GM12878 (cell line): ENCODE measurements at regions not wholly inside any gene's neighbourhood (a gene's known extent, or its start where the extent isn't known, plus 50 kb on each side); places are given as distances from the start of the nearest gene placed in this dataset.

Experiments
- ATAC-seq: fragments of 200-7000 bp; cut with Tn5 transposase; 3 replicates; pipeline ENCODE4 v1.9.1; 2020; ENCODE audit warnings: mild to moderate bottlenecking, moderate library complexity
- BruUV-seq: library from RNA; stranded (reverse); fragments of 400-500 nt; replicated peaks from 2 replicates; lab custom pipeline; 2021; lab: Mats Ljungman, UMichigan
- CTCF ChIA-PET: fragments of 300-600 bp; sonication (Branson Sonifier 250); formaldehyde crosslinking; extraction: SDS; loops from one replicate; lab custom pipeline; 2021; ENCODE audit warnings: inconsistent platforms; lab: Yijun Ruan, JAX
- POLR2A ChIA-PET: fragments of 350-600 bp; formaldehyde crosslinking; extraction: SDS; loops from one replicate; lab custom pipeline; 2021; ENCODE audit warnings: inconsistent platforms; lab: Charles Lee
- RAD21 ChIA-PET: fragments of 300-600 bp; sonication (Branson Sonifier 250); formaldehyde crosslinking; loops from one replicate; lab custom pipeline; 2023; ENCODE audit warnings: antibody characterized with exemption; ENCODE audit not compliant: unreplicated experiment; lab: Charles Lee
- SMC1A ChIA-PET: fragments of 300-600 bp; sonication (Branson Sonifier 250); formaldehyde crosslinking; loops from one replicate; lab custom pipeline; 2023; ENCODE audit not compliant: unreplicated experiment, uncharacterized antibody; lab: Charles Lee
- DNase-seq: peaks from one replicate; pipeline ENCODE4 v3.0.0-alpha.2; 2011; ENCODE audit warnings: low read depth, low spot score
- FAIRE-seq: peaks from 3 replicates; lab custom pipeline; 2011; peaks lifted over from hg19 to GRCh38; lab: Jason Lieb, UNC
- H2AFZ ChIP-seq: 2 replicates; pipeline ENCODE4 v1.6.0; 2011; ENCODE audit warnings: low read depth, low read length, control low read depth; ENCODE audit not compliant: control insufficient read depth
- H3K27ac ChIP-seq: 2 replicates; pipeline ENCODE4 v1.5.1; 2011; ENCODE audit warnings: control low read depth; ENCODE audit not compliant: control insufficient read depth, insufficient read depth
- H3K27me3 ChIP-seq, 2 experiments: replicated peaks in 1 of 2; 2 replicates each; pipeline versions ENCODE4 v1.6.0 to v1.6.1; 2011; ENCODE audit warnings: low read length in 1 of 2; ENCODE audit not compliant: control insufficient read depth in 2 of 2, insufficient read depth in 2 of 2
- H3K36me3 ChIP-seq, 2 experiments: 2 replicates each; pipeline ENCODE4 v1.5.1; 2011; ENCODE audit warnings: low read length in 1 of 2; ENCODE audit not compliant: control insufficient read depth in 2 of 2, insufficient read depth in 2 of 2
- H3K4me1 ChIP-seq: 2 replicates; pipeline ENCODE4 v1.6.1; 2011; ENCODE audit warnings: mild to moderate bottlenecking, low read length, moderate library complexity, mixed read lengths; ENCODE audit not compliant: control insufficient read depth, insufficient read depth
- H3K4me2 ChIP-seq: 2 replicates; pipeline ENCODE4 v1.6.0; 2011; ENCODE audit warnings: control low read depth; ENCODE audit not compliant: control insufficient read depth, insufficient read depth
- H3K4me3 ChIP-seq: fragments of 200-600 bp; sonication (generic); 2 replicates; pipeline ENCODE4 v1.5.1; 2016
- H3K79me2 ChIP-seq: 2 replicates; pipeline ENCODE4 v1.6.0; 2011; ENCODE audit warnings: low read length; ENCODE audit not compliant: control insufficient read depth, insufficient read depth
- H3K9ac ChIP-seq: 2 replicates; pipeline ENCODE4 v1.8.0; 2011; ENCODE audit warnings: low read length, control low read depth, mixed read lengths; ENCODE audit not compliant: control insufficient read depth, insufficient read depth
- H3K9me3 ChIP-seq: replicated peaks from 3 replicates; pipeline ENCODE4 v1.5.1; 2011; ENCODE audit warnings: mild to moderate bottlenecking, low read length; ENCODE audit not compliant: control insufficient read depth, insufficient read depth
- H4K20me1 ChIP-seq: 2 replicates; pipeline ENCODE4 v1.6.0; 2011; ENCODE audit not compliant: control insufficient read depth, insufficient read depth
- FOS ChIP-seq: IDR thresholded peaks from 3 replicates; pipeline ENCODE4 v1.6.1; 2011; ENCODE audit warnings: borderline replicate concordance; ENCODE audit not compliant: insufficient read length; ENCODE audit errors: extremely low read depth
- GABPA ChIP-seq: IDR thresholded peaks from 2 replicates; pipeline ENCODE4 v1.6.1; 2014; ENCODE audit warnings: antibody characterized with exemption, low read depth, mild to moderate bottlenecking, inconsistent platforms
- JUND ChIP-seq: IDR thresholded peaks from 2 replicates; pipeline ENCODE4 v1.6.1; 2012; ENCODE audit warnings: low read depth, mild to moderate bottlenecking, low read length, improper control_type of control experiment, moderate library complexity
- PKNOX1 ChIP-seq: fragments of 450-650 bp; IDR thresholded peaks from 2 replicates; pipeline ENCODE4 v1.6.1; 2016; ENCODE audit warnings: mild to moderate bottlenecking
- RUNX3 ChIP-seq: IDR thresholded peaks from 2 replicates; pipeline ENCODE4 v1.6.1; 2012; ENCODE audit warnings: low read length, inconsistent platforms
- TCF12 ChIP-seq: IDR thresholded peaks from 2 replicates; pipeline ENCODE4 v1.6.1; 2011; ENCODE audit warnings: low read depth, mild to moderate bottlenecking, low read length
- ZNF384 ChIP-seq: IDR thresholded peaks from 2 replicates; pipeline ENCODE4 v1.6.1; 2012; ENCODE audit warnings: low read depth, mild to moderate bottlenecking, low read length, improper control_type of control experiment, borderline replicate concordance
- WGBS: methylation state at CpG from one replicate; pipeline ENCODE4 v1.1.6; 2016; ENCODE audit warnings: low lambda C conversion rate; ENCODE audit not compliant: insufficient replicate concordance, insufficient coverage; ENCODE audit errors: missing lambda C conversion rate; 5-methylcytosine and 5-hydroxymethylcytosine counted together
- in situ Hi-C: fragments of 300-500 bp; cut with MboI; formaldehyde crosslinking; loops from 9 replicates; pipeline ENCODE4 v1.14.3; 2018; ENCODE audit warnings: mixed read lengths
- intact Hi-C: fragments of 100-400 bp; cut with micrococcal nuclease; formaldehyde crosslinking; loops from one replicate; pipeline ENCODE4 v1.14.2; 2022; ENCODE audit not compliant: unreplicated experiment
- TF ChIP-seq, protein P1 (sequence below): IDR thresholded peaks from 2 replicates; pipeline ENCODE4 v1.6.1; 2012; ENCODE audit warnings: low read depth, low read length, improper control_type of control experiment
- TF ChIP-seq, protein P2 (sequence below): fragments of 450-650 bp; IDR thresholded peaks from 2 replicates; pipeline ENCODE4 v1.6.1; 2017; ENCODE audit warnings: antibody characterized with exemption, mild to moderate bottlenecking, moderate library complexity
- TF ChIP-seq, protein P3 (sequence below): fragments of 450-650 bp; IDR thresholded peaks from 2 replicates; pipeline ENCODE4 v1.6.1; 2018; ENCODE audit warnings: borderline replicate concordance, mild to moderate bottlenecking; ENCODE audit not compliant: partially characterized antibody

GRCh38 chr18:46298511-46298910 is 194.3 kb downstream of the HAUS1 start (continued):
- TF ChIP-seq, protein P1, sequence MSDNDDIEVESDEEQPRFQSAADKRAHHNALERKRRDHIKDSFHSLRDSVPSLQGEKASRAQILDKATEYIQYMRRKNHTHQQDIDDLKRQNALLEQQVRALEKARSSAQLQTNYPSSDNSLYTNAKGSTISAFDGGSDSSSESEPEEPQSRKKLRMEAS = no peak
- TF ChIP-seq GABPA = no peak
- TF ChIP-seq FOS = no peak
- no peak for TF ChIP-seq TCF12
- no peak for TF ChIP-seq RUNX3

DNA sequence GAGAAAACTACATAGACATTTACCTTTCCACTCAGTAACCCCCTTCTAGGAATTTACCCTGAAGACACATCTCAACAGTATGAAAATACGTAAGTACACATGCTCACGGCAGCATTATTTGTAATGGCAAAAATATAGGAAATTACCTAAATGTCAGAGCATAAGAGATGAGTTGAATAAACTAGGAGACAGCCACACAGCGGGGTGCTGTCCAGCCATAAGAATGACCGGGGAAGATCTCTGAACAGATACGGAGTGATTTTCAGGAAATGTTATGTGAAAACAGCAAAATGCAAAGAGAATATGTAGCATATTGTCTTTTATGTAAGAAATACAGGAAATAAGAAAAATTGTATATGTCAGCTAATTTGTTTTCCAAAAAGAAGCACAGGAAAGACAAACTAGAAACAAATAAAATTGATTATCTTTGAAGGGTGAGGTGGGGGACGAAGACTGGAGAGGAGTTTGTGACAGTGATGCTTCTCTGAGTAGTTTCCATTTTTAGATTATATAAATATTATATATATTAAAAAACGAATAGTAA is 195.4 kb downstream of the HAUS1 start:
- 41% methylated on average over 7 of the region's 7 CpGs for WGBS
- no peaks in the 10 kb centered on the region for H3K9me3 ChIP-seq
- H3K27me3 ChIP-seq = peaks cover 0 to 1% of the 10 kb centered on the region in 2 experiments; a peak in 1 of 4 replicates
- no peak overlapping the region for H2AFZ ChIP-seq
- intact Hi-C loops (no loop called here), in situ Hi-C loops (no loop called here)
- no peaks in the 10 kb centered on the region for H3K36me3 ChIP-seq
- DNase-seq (no peak), ATAC-seq (no peak), FAIRE-seq (no peak)
- ChIA-PET RAD21 (no interaction called here), SMC1A (interaction anchor here (0.5 kb wide), 1 partner anchor 274 kb away, joined by 3 read pairs; no protein-coding TSS in a partner anchor), CTCF (interaction anchor here (1.0 kb wide), 1 partner anchor 19 kb away, joined by 3 read pairs; no protein-coding TSS in a partner anchor), POLR2A (no interaction called here)
- H3K79me2 ChIP-seq = no peaks in the 10 kb centered on the region
- H4K20me1 ChIP-seq = no peaks in the 10 kb centered on the region
- BruUV-seq = no TSS peak
- no peak overlapping the region for H3K9ac ChIP-seq
- no peak overlapping the region for H3K27ac ChIP-seq
- H3K4me3 ChIP-seq = no peak overlapping the region
- no peaks in the 10 kb centered on the region for H3K4me1 ChIP-seq
- H3K4me2 ChIP-seq = no peak overlapping the region
- TF ChIP-seq ZNF384 = no peak
- no peak for TF ChIP-seq JUND
- TF ChIP-seq, protein P2, sequence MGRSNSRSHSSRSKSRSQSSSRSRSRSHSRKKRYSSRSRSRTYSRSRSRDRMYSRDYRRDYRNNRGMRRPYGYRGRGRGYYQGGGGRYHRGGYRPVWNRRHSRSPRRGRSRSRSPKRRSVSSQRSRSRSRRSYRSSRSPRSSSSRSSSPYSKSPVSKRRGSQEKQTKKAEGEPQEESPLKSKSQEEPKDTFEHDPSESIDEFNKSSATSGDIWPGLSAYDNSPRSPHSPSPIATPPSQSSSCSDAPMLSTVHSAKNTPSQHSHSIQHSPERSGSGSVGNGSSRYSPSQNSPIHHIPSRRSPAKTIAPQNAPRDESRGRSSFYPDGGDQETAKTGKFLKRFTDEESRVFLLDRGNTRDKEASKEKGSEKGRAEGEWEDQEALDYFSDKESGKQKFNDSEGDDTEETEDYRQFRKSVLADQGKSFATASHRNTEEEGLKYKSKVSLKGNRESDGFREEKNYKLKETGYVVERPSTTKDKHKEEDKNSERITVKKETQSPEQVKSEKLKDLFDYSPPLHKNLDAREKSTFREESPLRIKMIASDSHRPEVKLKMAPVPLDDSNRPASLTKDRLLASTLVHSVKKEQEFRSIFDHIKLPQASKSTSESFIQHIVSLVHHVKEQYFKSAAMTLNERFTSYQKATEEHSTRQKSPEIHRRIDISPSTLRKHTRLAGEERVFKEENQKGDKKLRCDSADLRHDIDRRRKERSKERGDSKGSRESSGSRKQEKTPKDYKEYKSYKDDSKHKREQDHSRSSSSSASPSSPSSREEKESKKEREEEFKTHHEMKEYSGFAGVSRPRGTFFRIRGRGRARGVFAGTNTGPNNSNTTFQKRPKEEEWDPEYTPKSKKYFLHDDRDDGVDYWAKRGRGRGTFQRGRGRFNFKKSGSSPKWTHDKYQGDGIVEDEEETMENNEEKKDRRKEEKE = no peak
- no peak for TF ChIP-seq PKNOX1
- TF ChIP-seq, protein P3, sequence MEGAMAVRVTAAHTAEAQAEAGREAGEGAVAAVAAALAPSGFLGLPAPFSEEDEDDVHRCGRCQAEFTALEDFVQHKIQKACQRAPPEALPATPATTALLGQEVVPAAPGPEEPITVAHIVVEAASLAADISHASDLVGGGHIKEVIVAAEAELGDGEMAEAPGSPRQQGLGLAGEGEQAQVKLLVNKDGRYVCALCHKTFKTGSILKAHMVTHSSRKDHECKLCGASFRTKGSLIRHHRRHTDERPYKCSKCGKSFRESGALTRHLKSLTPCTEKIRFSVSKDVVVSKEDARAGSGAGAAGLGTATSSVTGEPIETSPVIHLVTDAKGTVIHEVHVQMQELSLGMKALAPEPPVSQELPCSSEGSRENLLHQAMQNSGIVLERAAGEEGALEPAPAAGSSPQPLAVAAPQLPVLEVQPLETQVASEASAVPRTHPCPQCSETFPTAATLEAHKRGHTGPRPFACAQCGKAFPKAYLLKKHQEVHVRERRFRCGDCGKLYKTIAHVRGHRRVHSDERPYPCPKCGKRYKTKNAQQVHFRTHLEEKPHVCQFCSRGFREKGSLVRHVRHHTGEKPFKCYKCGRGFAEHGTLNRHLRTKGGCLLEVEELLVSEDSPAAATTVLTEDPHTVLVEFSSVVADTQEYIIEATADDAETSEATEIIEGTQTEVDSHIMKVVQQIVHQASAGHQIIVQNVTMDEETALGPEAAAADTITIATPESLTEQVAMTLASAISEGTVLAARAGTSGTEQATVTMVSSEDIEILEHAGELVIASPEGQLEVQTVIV = no peak
